GM19240 (cell line): ENCODE measurements at regions not wholly inside any gene's neighbourhood (a gene's known extent, or its start where the extent isn't known, plus 50 kb on each side); places are given as distances from the start of the nearest gene placed in this dataset.
"Not testable (repeated sequence)": the region's sequence is repeated elsewhere in the genome, so short reads cannot be mapped to it uniquely, and the experiment has no call there.

ENCODE experiments used
- DNase-seq: peaks from one replicate; pipeline ENCODE4 v3.0.0; 2011; ENCODE audit warnings: low spot score; ENCODE audit not compliant: insufficient read length

- no peak for DNase-seq
These were observed 252.3 kb upstream of the ZFP64 start for GRCh38 chr20:52443874-52444273.

DNA sequence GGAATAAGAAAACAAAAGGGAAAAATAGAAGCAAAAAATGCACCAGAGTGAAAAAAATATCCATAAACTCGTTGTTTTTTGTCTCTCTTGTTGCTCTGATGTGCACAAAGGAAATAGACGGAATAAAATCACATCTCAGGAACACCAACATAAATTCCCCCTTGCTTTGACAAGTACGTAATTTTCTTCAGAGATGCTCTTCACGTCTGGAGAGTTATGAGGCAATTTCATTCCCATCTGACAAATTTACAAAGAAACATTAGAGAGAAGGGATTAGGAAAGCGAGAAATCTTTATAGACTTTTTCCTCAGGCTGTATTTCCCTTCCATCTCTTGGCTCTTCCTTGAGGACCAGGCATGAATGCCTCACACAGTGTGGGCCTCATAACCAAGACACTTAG lies 250.1 kb upstream of the ZFP64 start:
- DNase-seq: no peak

DNA sequence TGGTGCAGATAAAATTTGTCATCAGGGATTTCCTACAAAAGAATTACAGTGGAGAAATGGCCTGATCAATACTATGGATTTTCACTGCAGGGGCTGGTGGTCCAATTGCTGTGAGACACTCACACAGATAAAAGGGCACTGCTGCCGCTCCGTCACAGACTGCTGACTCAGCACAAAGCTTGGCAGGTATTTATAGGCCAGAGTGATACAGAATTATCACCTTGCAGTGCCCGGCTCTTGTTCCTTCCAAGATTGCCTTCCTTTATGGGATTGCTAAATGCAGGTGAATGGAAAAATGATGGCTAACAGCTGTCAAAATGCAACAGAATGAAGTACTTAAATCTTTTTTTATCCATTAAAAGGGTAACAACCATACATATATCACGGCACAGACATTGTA lies 247.8 kb upstream of the ZFP64 start:
- no peak for DNase-seq

DNA sequence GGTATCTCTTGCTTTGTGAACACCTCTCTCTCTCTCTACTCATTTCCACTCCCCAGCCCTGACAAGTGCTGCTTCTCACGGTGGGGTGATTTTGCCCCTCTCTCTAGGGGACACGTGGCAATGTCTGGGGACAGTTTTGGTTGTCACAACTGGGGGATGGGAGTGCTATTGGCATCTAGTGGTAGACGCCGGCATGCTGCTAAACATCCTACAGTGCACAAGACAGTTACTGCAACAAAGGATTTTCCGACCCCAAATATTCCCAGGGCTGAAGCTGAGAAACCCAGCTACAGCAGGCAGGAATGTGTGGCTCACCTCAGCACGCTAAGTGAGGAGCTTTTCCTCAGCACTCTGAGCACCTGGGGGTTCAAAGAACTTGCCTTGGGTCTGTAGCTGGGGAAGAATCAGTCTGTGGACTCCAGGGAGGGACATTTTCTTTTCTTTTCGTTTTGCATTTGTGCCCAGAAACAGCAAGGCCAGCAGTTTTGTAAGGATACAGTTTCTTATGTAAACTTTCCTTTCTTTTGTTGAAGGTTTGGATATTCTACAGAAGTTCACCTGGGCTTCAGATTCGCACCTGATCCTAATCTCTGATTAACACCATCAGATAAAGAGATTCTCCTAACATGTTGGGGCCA lies 246.9 kb upstream of the ZFP64 start:
- no peak for DNase-seq

- DNase-seq: no peak
These were observed 242.9 kb upstream of the ZFP64 start for GRCh38 chr20:52434453-52434852.

DNA sequence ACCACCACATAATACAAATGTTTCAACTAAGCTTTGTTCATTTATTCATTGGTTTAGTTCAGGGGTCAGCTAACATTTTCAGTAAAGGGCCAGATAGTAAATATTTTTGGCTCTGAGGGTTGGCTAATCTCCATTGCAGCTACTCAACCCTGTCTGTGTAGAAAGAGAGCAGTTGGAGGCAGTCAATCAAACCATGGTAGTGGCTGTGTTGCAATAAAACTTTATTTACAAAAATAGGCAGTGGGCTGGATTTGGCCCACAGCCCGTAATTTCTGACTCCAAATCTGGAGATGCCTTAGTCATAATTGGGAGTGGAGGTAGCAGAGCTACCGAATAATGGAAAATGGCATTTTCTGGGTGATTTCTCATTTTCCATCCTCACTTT lies 242.5 kb upstream of the ZFP64 start:
- no peak for DNase-seq

- DNase-seq: no peak
These were observed 241.9 kb upstream of the ZFP64 start for GRCh38 chr20:52433326-52434040.

DNA sequence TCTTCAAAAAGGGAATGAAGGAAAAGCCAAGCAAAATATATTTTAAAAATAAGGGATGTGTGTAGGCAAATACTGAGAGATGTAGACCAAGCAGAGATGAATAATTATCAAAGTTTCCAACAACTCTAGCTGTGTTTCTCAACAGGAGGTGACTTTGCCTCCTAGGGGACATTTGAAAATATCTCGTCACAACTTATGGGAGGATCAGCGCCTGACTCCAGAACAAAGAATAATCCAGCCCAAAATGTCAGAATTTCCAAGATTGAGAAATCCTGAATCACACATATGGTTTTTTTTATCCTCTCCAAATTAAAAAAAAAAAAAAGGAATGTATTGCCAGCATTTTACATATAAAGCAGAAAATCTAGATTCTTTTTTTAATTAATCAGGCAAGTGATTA lies 241.2 kb upstream of the ZFP64 start:
- DNase-seq: no peak

DNA sequence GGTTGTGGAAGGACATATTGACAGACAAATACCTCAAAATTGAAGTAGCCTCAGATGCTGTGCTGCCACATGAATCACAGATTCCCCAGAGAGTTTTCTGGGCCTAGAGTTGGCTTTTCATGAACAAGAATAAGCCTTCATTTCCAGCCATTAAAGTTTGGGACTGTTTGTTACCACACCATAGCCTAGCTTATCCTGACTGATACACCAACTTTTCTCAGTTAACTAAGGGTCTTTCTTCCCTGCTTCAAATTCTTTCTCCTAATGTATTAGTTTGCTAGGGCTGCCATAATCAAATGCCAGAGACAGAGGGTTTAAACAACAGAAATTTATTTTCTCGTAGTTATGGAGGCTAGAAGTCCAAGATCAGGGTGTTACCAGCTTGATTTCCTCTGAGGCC lies 237.4 kb upstream of the ZFP64 start:
- no peak for DNase-seq

DNA sequence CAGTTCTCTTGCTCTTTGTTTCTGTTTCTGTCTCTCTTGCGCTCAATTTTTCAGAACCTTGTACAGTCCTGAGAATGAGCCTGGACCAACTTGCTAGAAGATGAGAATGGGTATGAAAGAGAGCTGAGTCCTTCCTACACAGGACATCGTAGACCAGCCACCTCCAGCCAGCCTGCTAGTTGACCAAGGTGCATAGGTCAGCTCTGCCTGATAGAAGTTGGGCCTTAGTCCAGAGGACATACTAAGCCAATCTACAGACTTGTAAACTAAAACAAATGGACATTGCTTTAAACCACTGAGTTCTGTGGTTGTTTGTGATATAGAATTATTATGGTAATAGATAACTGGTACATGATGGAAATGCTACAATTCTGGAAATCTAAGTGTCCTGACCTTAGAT lies 236.4 kb upstream of the ZFP64 start:
- no peak for DNase-seq

DNA sequence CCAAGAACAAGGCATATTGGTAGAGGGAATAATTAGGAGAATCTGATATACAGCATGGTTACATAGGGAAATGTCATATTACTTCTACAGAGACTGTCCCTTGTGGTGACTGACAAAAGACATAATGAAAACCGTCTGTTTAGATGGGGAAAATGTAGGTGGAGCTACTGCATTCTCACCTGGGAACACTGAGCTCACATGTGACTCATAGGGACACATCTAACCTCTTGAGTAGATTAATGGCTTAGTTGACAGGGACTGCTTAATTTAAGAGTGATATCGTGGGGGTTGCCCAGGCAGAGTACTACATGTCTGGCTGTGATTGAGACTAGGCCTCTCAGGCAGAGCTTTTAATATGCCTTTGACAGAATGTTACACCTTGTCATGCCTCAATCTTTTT lies 235.3 kb upstream of the ZFP64 start:
- no peak for DNase-seq

DNA sequence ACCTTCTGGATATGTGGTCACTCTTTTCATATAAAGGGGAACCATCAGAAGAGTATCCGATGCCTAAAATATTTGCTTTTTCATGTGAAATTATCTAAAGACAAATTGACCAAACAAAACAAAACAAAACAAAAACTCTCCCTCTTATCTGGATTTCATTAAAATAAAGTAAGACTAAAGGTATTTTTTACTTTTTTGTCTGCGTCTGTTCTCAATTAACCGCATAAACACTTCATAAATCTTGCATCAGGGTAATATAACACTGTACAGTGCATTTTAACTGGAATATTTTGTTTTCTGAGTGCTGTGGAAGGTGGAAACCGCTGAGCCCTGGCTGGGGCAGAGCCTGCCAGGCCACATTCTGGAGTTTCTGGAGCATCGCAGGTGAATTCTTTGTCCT lies 234.1 kb upstream of the ZFP64 start:
- DNase-seq: no peak

DNA sequence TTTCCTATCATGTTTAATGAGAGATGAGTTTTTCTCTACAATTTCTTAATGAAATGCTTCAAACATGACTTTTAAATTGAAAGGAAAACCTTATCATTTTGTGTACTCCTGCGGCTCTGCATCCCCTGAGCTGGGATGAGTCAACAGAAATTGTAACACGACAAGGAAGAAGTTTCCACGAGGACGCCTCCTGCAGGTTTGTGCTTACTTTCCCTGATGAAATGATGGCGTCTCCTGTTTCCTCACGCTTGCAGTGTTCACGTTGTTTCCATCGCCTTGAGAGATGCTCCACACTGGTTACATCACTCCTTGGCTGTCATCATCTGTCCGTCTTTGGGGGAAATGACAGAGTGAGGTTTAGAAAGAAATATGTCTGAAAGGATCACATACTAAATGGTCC lies 233.7 kb upstream of the ZFP64 start:
- no peak for DNase-seq

DNA sequence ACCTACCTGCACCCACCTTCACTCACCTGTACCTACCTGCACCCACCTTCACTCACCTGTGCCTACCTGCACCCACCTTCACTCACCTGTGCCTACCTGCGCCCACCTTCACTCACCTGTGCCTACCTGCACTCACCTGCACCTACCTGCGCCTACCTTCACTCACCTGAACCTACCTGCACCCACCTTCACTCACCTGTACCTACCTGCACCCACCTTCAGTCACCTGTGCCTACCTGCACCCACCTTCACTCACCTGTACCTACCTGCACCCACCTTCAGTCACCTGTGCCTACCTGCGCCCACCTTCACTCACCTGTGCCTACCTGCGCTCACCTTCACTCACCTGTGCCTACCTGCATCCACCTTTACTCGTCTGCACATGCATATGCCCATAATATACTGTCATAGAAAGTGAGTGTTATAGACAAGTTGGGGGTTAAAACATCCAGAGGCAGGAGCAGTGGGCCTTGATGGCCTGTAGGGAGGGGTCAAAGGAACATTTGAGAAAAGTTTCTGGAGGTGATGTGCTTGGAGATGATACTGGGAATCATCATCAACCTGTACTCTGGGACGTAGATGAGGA lies 232.9 kb upstream of the ZFP64 start:
- not testable (repeated sequence) for DNase-seq

- not testable (repeated sequence) for DNase-seq
These were observed 232.1 kb upstream of the ZFP64 start for GRCh38 chr20:52423536-52424140.

DNA sequence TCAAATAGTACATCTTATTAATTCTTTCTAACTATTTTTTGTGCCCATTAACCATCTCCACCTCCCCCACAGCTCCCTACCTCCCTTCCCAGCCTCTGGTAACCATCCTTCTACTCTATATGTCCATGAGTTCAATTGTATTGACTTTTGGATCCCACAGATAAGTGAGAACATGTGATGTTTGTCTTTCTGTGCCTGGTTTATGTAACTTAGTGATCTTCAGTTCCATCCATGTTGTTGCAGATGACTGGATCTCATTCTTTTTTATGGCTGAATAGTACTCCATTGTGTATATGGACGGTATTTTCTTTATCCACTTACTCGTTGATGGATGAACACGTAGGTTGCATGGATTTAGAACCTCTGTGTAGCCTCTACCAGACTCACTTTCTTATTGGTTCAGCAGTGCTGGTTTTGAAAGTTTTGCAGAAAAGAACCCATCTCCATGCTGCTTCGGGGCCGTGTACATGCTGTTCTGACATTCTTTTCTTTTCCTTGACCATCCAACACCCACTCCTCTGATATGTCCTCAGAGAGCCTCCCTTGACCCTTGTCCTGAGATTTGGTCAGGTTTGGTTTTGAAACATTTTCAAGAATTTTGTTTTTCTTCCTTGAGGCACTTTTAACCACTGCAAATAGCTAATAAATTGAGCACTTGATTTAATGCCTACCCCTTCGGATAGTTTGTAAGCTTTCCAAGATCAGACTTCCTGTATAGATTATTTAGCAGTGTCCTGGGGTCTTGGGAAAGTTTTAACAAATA lies 231.2 kb upstream of the ZFP64 start:
- no peak for DNase-seq

DNA sequence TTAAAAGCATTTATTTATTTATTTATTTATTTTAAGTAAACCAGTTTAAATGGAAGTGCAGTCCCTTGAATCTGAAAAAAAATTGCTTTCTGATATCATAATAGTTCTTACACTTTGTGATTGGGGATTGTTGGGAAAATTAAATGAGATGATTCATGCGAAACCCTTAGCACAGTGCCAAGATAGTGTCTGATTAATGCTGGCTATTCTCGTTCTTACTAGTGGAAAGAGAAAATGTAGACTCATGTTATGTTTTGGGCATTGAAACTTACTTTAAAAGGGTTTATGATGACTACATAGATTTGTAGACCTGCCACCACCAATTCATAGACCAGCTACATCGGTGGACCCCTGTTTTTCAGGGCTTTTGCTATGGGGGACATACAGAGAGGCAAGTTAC lies 229.2 kb upstream of the ZFP64 start:
- DNase-seq: no peak

GRCh38 chr20:52419205-52419604 lies 227.6 kb upstream of the ZFP64 start:
- no peak for DNase-seq

GRCh38 chr20:52416953-52417352 lies 225.4 kb upstream of the ZFP64 start:
- no peak for DNase-seq

DNA sequence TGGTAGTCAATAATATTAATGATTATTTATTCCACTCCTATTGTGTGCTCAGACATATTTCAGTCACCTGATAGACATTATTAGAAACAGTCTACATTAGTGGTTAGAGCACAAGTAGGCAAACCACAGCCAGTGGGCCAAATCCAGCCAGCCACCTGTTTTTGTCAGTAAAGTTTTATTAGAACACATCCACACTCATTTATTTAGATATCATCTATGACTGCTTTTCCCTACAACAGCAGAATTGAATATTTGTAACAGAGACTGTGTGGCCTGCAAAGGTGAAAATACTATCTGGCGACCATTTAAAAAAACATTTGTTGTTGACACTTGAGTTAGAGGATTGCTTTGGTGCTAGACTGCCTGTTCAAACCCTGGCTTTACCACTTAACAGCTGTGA lies 220.0 kb upstream of the ZFP64 start:
- no peak for DNase-seq

GRCh38 chr20:52410731-52411234 lies 219.2 kb upstream of the ZFP64 start:
- DNase-seq: no peak

DNA sequence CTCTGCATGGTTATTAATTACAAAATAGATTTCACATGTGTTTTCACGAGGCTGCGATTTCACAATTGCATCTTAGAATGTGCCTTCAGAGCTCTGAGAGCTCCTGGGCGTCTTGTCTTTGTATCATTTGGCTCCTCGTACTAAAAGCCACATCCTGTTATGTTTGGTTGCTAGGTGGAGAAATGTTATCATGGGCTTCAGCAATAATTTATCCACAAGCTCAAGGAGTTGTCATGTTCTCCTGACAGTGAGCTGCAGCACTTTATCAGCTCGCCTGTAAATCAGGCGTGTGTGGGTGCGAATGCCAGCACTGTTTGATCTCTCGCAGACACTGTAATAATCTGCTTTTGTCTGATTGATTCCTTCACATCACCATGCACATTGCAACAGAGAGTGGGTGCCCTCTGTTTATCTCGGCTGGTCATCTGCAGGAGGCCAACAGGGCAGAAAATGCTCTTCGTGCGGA lies 218.6 kb upstream of the ZFP64 start:
- no peak for DNase-seq
